G401.6 (cell line): ENCODE measurements at regions not wholly inside any gene's neighbourhood (a gene's known extent, or its start where the extent isn't known, plus 50 kb on each side); places are given as distances from the start of the nearest gene placed in this dataset.
"Not testable (repeated sequence)": the region's sequence is repeated elsewhere in the genome, so short reads cannot be mapped to it uniquely, and the experiment has no call there.

Experiments used
- FAIRE-seq: peaks from 2 replicates; lab custom pipeline; 2012; peaks lifted over from hg19 to GRCh38; lab: Jason Lieb, UNC

DNA sequence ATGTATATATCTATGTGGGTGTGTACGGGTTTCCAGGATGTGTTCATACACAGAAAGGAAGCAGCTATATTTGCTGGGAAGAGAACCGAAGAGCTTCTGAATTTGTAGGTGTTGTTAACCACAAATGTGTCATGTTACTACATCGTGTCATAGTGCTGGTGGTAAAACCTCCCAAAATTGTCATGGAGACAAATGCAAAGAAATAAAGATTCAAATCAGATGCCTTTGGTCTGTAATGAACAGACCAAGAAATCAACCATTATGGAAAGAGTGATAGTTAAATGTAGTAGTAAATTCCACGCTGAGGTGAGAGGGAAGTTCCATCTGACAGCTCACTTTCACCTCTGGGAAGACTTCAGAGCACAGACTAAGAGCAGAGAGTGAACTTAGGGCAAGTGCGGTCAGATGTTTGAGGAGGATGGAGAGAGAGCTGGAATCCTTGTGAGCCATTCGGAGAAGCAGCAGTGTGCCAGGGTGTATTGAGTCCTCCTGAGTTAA is 487.5 kb downstream of the TMEM121 start:
- no peak for FAIRE-seq

DNA sequence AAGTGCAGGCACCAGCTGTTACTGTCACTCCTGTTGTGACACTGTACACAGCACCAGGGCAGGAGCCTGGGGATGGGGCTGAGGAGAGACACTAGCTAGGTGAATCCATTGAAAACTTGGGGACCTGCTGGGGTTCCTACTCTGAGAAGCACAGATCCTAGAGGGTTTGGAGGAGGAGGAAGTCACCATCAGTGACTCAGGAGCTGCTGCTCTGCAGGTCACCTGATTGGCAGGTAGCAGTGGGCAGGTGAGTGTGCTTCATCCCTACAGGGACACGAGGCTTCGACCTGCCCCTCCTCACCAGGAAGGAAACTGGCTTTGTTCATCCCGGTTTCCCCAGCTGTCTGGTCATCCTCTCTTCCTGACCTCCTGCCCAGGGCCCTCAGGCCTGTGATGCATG is 491.6 kb downstream of the TMEM121 start:
- FAIRE-seq = not testable (repeated sequence)

DNA sequence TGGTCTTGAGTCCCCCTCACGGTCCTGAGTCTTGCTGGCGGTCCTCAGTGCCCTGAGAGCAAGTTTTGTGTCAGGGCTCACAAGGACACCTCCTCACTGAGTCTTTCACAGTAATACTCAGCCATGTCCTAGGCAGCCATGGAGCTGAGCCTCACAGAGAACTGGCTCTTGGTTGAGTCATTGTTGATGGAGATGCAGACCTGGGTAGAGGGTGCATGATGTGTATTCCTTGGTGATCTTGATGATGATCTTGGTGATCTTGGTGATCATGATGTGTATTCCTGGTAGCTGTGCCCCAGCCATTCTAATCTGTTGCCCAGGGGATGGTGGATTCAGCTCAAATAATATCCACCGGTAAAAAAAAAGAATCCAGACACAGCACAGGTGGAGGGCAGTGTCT is 495.4 kb downstream of the TMEM121 start:
- no peak for FAIRE-seq

DNA sequence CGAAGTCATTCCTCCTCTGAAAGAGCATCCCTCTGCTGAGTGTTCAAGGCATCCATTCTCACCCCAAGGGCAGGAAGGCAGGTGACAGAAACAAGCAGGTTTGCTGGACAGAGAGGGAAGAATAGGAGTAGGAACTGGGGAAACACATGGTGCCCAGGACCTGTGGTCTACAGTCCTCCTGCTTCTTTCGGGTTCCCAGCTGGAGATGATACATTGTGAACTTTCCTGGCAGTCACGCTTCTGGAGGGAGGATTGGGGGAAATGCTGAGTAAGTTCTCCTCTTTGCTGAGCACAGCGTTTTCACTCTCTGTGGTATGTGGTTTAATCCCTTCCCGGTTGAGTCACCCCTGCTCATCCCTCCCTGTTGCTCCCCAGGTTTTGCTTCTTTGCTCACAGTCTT is 496.3 kb downstream of the TMEM121 start:
- FAIRE-seq = not testable (repeated sequence)

DNA sequence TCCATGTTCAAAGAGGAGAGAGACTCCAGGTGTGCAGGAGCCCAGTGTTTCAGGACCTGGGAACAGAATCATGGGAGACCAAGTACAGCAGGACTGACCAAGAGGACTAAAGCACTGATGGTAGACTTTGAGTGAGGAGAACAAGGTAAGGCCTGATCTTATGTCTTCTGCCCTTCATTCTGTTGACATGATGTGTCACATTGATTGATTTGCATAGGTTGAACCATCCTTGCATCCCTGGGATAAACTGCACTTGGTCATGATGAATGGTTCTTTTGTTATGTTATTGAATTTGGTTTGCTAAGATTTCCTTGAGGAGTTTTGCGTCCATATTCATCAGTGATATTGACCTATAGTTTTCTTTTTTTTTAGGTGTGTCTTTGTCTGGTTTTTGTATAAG is 497.0 kb downstream of the TMEM121 start:
- FAIRE-seq = no peak

DNA sequence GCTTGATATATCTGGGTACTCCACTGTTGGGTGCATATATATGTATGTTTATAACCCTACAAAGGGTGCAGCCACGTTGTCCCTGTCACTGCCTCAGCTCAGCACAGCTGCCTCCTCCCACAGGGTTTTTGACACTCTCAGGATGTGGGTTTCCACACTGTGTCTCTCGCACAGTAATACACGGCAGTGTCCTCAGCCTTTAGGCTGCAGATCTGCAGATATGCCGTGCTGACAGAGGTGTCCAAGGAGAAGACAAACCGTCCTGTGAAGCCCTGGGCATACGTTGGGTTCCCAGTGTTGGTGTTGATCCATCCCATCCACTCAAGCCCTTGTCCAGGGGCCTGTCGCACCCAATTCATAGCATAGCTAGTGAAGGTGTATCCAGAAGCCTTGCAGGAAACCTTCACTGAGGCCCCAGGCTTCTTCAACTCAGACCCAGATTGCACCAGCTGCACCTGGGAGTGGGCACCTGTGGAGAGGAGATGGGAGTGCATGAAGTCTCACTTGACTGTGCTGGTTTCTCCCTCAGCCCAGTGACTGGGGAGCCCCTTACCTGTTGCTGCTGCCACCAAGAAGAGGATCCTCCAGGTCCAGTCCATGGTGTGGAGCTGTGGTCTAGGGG is 498.7 kb downstream of the TMEM121 start:
- FAIRE-seq = no peak

DNA sequence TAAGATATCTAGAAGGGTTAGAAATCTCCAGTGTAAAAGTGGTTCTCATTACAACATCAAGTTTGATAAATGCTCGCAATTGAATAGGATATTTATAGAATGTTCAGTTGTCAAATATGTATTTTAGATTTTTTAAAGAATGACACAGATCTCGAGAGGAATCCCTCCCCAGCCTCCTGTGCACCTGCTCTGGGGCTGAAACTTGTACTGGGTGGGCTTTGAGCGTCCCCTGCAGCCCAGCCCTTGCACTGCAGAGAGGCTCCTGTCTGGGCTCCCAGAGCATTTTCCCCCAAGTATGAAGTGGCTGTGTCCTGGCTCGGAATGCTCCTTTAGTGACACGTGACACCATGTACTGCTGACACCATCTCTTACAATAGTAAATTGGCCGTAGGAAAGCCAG is 499.6 kb downstream of the TMEM121 start:
- no peak for FAIRE-seq

DNA sequence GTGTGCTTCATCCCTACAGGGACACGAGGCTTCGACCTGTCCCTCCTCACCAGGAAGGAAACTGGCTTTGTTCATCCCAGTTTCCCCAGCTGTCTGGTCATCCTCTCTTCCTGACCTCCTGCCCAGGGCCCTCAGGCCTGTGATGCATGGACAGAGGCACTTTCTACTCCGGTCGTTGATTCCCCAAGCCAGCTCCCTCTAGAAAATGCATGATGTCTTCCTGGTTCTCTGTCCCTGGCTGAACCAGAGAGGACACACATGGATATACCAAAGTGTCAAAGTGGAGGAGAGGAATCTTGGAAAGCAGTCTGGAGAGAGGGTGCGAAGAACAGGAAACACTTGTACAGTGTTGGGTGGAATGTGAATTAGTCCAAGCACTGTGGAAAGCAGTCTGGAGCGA is 501.4 kb downstream of the TMEM121 start:
- FAIRE-seq = not testable (repeated sequence)

DNA sequence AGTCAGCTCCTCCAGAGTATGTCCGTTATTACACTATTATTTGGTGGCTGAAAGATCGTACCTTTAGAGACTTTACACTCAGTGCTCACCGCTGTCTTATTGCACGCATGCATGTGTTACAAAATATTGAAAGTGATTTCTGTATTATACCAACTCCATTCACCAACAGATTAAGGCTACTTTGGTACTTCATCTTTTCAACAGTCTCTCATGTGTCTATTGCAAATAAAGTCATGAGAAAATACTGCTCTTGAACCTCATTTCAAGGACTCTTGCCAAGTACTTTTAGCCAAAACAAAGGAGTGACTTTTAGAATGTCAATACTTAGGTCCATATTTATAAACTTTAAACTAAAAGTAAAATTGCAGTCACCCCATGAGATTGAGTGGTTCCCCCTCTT is 503.6 kb downstream of the TMEM121 start:
- no peak for FAIRE-seq

DNA sequence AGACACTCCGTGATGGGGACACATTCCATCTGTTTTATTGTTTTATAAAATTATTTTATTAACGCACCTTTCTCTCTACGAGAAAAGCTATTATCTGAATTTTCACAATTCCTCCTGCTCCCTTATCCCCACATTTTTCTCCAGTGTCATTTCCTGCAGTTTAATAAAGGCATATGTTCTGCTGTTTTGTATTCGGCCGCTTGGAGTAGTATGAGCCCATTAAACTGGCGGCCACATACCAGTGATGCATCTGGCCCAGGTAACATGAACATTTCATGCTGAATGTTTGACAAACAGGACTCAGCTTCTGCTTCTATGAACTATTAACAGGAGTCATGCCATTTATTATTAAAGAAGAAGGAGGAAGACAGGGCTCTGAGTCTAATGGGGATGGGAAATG is 511.0 kb downstream of the TMEM121 start:
- FAIRE-seq = no peak

DNA sequence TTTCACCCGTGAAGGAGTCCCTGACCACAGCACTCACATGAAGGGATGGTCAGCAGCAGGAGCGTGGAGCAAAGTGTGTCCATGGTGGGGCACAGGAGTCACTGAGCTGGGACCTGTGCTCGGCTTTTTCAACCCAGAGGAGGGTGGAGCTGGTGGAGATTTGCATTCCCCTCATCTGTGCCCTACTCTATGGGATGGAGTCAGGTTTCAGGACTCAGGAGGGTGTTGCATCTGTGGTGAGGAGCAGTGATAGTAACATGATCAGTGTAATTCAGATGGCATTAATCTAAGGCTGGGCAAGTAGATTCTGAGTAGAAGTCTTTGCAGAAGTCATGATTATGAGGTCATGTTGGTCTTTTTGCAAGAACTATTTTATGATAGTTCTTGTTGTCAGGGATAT is 511.9 kb downstream of the TMEM121 start:
- no peak for FAIRE-seq

DNA sequence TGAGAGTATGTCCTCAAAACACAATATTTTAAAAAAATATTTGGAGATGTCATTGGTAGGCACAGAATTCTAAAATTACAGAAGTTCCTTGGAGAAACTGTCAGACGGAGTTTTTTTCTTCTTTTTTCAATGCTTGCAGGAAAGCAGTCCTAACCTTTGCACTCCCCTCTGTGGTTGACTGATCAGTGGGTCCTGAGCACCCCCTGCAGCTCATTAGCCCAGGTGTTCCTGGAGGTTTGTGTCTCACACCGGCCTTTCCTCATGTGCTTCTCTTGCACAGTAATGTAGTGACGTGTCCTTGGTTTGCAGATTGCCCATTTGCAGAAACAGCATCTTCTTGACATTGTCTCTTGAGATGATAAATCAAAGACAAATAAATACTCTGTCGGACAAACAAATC is 513.0 kb downstream of the TMEM121 start:
- no peak for FAIRE-seq

DNA sequence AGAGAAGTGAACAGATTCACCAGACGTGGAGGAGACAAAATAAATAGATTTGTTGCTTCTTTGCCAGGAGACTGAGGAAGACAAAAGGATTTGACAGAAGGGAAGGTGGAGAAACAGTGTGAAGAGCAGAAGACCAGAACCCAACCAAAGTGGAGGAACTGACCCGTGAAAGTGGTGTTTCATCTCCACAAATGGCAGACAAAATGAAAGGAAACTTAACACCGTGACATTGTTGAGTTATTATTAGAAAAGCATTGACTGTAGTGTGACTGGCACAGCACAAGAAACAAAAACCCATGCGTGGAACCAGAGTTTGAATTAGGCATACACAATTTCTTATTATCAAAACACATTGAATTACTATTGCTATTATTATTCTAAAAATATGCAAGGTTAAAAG is 518.1 kb downstream of the TMEM121 start:
- no peak for FAIRE-seq

DNA sequence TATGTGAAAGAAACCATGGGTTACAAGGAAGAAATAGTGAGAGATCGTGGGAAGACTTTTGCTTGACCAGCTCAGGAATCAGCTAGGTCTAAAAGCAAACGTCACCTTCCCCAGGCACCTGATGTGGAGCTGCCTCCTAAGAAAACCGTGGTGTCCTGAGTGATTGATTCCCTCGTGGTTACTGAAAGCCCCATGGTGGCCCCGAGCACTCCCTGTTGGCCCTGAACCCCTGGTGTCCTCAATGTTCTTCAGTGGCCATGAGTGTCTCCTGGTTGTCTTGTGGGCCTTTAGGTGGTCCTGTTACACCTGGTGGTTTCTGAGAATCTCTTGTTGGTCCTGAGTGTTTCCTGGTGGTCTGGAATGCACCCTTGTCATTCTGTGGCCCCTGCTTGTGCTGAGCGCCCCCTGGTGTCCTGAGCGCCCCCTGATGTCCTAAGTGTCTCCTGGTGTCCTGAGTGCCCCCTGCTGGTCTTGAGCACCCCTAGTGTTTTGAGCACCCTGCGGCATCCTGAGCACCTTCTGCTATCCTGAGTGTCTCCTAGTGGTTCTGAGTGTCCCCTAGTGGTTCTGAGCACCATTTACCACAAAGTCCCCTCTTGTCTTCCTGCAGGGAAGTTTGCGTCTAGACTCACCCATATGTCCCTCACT is 518.7 kb downstream of the TMEM121 start:
- no peak for FAIRE-seq

DNA sequence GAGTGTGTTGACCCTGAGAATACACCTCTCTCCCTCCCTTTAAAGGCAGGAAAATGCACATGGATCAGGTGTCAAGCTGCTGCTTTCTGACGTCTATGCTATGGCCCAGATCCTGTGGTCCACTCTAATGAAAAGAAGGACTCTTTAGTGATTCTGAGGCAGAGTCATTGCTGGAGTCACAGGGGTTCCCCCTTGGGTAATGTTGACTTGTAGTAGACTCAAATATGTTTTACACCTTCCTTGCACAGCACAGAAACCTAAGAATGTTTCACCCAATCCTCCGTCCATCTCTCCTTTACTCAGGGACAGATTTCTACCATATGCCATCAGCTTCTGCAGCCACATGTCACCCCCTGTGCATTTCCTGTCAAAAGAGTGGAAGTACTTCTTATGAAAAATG is 525.4 kb downstream of the TMEM121 start:
- FAIRE-seq = no peak

DNA sequence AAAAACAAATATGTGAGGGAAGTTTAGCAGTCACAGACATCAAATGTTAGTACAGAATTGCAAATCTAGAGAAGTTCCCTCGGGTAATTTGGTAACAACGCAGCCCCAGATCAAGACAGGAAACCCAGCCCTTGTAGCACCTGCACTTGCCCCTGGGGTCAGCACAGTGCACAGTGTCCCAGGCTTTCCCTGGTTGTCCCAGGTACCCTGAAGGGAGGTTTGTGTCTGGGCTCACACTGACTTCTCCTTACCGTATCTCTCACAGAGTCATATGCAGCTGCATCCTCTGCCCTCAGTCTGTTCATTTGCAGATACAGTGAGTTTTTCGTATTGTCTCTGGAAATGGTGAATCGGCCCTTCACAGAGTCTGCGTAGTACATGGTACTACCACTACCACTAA is 528.9 kb downstream of the TMEM121 start:
- FAIRE-seq = no peak

DNA sequence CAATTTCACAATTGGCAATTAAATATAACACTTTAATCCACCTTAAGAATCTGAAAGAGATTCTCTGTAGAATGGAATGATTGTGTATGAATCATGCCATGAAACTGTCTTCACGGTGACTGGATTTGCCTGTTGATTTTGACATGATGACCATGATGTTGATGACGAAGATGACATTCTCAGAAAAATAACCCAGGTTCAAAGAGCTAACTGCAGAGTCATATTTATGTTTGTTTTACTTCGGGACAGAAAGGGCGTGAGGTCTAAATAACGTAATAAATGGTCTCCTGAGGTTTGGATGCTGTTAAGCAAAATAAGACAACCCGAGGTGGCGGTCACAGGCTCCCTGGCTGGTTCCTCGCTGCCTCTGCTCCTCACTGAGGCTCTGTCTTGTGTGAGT is 532.0 kb downstream of the TMEM121 start:
- no peak for FAIRE-seq

DNA sequence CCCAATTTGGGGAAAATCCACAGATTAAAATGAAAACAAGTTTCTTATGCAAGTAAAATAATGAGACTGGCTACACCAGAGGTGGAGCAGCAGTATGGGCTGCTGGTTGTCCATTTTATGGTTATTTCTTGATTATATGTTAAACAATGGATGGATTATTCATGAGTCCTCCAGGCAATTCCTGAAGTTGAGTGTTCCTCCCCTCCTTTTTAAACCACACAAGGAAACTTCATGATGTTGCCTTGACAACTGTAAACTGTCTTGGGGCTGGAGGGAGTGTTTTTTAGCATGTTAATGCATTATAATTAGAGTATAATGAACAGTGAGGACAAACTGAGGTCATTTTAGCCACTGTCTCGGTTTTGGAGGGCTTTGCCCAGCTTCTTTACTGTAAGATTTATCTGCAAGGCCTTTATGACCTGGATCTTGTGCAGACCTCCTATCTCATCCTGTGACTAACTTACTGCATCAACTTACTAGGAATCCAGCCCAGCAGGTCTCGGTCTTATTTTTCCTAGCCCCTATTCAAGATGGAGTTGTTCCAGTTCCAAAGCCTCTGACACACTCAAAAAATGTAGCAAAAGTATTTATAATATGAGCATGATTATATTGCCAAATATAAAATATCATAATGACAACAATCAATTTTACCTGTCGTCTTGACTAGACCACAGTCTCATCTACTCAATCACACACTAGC is 534.0 kb downstream of the TMEM121 start:
- FAIRE-seq = no peak

DNA sequence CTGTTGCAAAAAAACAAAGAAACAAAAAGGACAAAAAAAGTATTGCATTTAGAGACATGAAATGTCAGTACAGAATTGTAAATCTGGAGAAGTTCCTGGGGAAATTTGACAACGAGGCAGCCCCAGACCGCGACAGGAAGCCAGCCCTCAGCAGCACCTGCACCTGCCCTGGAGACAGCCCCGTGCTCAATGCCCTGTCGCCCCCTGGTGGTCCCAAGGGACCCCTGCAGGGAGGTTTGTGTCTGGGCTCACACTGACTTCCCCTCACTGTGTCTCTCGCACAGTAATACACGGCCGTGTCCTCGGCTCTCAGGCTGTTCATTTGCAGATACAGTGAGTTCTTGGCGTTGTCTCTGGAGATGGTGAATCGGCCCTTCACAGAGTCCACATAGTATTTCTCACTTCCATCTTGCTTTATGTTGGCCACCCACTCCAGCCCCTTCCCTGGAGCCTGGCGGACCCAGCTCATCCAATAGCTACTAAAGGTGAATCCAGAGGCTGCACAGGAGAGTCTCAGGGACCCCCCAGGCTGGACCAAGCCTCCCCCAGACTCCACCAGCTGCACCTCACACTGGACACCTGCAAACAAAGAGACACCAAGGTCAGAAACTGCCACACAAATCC is 535.6 kb downstream of the TMEM121 start:
- not testable (repeated sequence) for FAIRE-seq

DNA sequence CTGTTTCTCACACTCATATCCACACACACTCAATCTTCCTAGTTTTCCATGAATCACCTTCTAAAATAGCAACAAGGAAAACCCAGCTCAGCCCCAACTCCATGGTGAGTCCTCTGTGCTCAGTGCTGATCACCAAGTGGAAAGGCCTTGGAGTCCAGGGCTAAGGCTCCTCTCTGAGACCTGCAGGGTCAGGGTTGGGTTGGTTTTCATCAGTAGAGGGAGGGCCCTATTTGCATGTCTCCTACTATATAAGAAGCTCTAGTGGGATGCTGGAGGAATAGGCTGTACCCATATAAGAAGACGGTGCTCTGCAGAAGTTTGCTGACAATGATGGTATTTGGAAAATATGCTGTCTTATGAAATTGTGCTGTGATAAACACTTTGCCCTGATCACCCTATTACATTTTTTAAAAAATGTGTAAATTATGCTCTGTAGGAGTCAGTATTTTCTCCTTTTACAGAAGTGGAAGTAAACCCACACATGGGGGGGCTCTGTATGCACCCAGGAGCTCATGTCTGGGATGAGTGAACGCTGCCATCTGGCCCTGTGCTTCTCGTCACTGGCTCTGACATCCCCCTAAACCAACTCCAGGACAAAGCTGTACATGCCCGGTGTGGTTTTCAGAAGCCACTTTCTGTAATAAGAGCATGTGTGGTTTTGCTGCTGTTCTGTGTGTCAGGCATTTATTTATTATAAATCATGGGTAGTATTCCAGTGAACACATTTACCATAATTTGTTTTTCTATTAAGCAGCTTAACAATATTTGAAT is 536.3 kb downstream of the TMEM121 start:
- no peak for FAIRE-seq

DNA sequence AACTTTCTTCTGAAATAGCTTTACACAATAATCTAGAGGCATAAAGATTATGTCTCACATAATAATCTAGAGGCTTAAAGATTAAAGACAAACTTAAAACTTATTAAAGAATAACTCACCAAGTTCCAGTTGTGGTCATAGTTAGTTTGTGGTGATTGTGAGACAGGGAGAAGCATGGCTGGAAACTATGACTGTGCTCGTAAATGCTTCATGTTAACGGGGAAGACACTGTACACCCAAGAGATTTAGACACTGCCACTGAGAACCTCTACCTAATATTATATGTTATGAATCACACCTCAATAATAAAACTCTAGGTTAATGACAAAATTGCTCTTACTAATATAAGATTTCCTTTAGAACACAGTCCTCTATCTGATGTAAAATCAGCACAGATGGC is 541.6 kb downstream of the TMEM121 start:
- FAIRE-seq = no peak
